NCI-H774 (cell line): ENCODE measurements at regions not wholly inside any gene's neighbourhood (a gene's known extent, or its start where the extent isn't known, plus 50 kb on each side); places are given as distances from the start of the nearest gene placed in this dataset.
"Not testable (repeated sequence)": the region's sequence is repeated elsewhere in the genome, so short reads cannot be mapped to it uniquely, and the experiment has no call there.

Experiments used
- DNase-seq: peaks from one replicate; lab custom pipeline; 2025; lab: John Stamatoyannopoulos, UW

DNA sequence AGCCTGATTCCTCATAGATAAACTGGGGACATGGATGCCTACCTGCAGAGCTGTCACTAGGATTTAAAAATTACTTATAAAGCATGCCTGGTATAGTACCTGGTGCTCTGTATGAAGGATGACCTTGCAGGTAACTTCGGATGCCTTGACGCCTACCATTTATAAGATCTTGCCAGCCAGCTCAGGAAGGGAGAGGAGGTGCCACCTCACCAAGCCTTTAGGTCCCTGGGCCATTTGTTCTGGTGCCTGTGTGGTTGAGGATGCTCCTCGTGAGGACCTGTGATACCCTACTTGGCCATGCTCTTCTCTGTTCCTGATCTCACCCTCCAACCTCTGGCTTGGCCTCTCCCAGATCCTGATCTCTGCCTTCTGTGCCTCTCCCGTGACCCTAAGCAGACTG is 85.2 kb downstream of the FDX1 start:
- no peak for DNase-seq

DNA sequence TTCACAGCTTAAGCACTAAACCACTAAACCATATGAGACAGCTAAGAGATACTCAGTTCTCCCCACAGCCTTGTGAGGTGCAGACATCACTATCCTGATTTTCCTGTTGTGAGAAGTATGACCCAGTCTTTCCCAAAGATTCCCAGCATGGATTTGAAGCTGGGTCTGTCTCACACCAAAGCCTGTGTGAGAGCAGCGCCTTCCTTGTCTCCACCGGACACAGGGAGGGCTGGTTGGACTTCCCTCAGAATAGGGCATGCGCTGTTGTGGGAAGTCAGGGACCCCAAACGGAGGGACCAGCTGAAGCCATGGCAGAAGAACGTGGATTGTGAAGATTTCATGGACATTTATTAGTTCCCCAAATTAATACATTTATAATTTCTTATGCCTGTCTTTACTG is 87.6 kb downstream of the FDX1 start:
- not testable (repeated sequence) for DNase-seq

DNA sequence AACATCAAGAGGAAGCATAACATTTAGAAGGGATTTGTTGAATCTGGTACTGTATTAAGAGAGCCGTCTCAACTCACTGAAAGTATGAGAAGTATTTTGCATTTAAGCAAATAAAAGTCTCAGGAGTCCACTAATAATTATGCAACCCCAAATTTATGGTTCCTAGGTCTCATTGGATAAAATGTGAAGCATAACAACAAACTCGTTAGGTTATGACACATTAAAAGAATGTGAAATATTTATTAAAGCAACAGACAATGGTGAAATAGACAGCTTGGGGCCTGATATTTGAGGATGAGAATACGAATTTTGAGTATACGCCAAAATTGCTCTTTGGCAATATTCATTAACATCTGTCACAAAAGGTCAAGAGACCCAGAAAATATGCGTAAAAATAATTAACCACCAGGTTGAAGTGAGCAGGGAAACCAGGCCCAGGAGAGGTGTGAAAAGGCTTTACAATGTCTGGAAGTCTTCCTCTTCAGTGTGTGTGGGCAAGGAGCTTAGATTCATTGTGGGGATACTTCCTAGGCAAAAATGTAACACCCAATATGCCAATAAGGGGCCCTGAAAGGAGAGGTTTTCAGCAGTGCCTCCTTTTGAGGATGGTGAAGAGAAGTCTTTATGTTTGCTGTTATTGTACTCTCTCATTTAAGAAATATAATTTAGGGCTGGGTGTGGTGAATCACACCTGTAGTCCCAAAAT is 89.2 kb downstream of the FDX1 start:
- no peak for DNase-seq

DNA sequence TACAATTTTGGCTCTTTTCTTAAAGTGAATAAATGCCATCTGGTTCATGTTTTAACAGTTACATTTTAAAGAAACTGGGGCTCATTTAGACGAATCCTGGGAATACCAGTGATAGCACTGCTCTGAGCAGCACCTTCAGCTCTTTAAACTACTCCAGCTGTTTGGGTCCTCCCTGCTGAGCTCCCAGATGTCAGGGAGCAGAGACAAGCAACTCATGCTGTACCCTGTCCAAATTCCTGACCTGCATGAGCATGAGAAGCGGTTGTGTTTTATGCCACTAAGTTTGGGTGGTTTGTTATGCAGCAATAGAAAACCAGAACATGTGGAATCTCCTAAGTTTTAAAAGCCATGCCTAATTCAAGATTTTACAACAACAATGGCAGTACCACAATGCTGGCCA is 90.0 kb downstream of the FDX1 start:
- DNase-seq = no peak

DNA sequence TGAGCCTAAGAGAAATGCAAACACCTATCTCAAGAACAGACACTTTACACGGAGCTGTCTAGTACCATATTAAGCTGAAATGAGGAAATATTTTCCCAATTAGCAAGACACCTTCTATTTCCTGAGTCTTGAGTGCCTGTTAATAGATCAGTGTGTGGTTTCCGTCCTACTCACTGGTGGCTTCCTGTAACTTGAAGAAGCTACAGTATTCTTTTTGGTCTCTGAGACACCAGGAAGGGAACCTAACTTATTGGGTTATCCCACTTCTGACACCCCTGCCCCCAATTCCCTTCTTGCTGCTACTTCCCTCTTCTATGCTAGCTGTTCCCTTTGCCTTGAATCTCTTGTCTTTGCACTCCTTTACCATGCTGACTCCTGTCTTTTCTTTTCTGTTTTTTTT is 92.7 kb downstream of the FDX1 start:
- no peak for DNase-seq

DNA sequence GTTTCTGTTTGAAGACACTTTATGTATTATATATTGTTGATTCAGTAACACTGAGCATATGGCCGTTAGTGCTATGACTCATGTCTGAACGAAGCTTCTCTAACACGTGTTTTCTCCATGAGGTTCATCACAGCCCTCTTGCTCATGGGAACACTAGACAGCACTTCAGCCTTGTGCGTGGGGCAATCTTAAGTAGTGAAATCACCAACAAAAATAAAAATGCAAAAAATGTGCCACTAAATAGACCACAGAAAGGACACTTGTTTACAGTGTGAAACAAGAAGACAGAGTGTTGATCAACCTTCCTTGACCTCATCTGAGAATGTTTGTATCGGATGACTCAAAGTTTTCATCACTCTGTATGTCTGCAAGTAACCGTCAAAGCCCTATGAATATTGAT is 94.5 kb downstream of the FDX1 start:
- DNase-seq = no peak

DNA sequence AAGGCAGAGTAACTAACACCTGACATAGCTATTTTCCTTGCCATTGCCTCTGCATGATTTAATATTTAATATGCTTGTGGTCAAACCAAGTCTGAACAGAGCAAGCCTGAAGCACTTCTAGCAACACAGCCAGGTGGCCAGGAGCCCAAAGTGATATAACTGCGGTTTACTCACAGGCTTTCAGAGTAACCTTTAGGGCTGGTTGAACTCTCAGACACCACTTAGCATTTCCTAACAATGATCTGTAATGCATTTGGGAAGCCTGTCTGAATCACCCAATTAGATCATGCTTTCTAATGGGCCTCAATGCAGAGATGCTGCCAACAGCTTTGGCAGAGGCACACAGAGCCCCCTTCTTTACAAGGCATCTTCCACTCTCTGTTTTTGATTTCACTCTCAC is 96.1 kb downstream of the FDX1 start:
- peak; percentile 5 for DNase-seq

DNA sequence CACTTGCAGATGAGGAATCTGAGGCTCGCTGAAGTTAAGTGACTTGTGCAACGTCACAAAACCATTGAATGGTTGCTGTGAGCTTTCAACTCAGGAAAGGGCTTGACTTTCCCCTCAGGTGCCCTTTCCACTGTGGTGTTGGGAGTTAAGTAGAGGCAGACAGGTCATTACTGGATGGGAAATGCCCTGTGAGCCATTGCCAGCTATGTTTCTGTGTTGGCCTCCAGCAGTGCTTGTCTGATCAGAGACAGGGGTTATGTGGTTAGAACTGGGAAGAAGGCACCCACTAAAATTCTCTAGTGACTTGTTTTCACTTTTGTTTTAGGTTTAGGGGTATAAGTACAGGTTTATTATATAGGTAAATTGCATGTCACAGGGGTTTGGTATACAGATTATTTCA is 96.6 kb downstream of the FDX1 start:
- DNase-seq = no peak
